ENCODE measurements at regions not wholly inside any gene's neighbourhood (a gene's known extent, or its start where the extent isn't known, plus 50 kb on each side); places are given as distances from the start of the nearest gene placed in this dataset.

DNA sequence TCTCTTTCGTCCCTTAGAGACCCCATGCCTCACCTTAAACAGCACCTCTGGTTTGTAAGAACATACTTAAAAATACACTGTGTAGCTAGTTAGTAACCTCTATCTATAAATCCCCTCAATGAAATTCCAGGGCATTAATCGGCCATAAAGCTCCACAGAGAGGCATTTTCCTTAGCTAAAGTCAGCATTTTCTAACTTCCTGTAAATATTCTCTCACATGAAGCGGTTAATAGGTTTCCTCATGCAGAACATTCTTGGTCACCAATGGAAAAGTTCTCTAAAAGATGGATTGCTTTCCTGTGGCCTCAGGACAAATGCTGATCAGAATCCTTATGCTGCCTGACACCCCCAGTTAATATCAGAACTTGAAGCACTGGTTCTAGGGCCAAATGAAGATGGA is 248.6 kb upstream of the BOD1L1 start:
- no peaks in the 10 kb centered on the region for H3K4me1 Mint-ChIP-seq (ENCODE audit: low read depth)

GRCh38 chr4:13876940-13877339 is 249.4 kb upstream of the BOD1L1 start:
- Mint-ChIP-seq H3K27ac (no peak overlapping the region), H3K4me1 (ENCODE audit: low read depth) (no peaks in the 10 kb centered on the region), H3K27me3 (peaks cover 2% of the 10 kb centered on the region), H3K4me3 (no peak overlapping the region), H3K36me3 (ENCODE audit: low read depth) (no peaks in the 10 kb centered on the region), H3K9me3 (no peaks in the 10 kb centered on the region)
- intact Hi-C loops (cut with micrococcal nuclease): no loop called here

More for the DNA sequence above, 248.6 kb upstream of the BOD1L1 start:
- intact Hi-C loops (cut with micrococcal nuclease): no loop called here
- Mint-ChIP-seq H3K4me3 (no peak overlapping the region), H3K36me3 (ENCODE audit: low read depth) (no peaks in the 10 kb centered on the region), H3K27ac (no peak overlapping the region), H3K27me3 (peaks cover 2% of the 10 kb centered on the region), H3K9me3 (no peaks in the 10 kb centered on the region)

- no peak overlapping the region for H3K27ac Mint-ChIP-seq
- no peaks in the 10 kb centered on the region for H3K9me3 Mint-ChIP-seq
- H3K27me3 Mint-ChIP-seq: peaks cover 2% of the 10 kb centered on the region
- H3K4me1 Mint-ChIP-seq (ENCODE audit: low read depth): no peaks in the 10 kb centered on the region
- H3K36me3 Mint-ChIP-seq (ENCODE audit: low read depth): no peaks in the 10 kb centered on the region
- intact Hi-C loops (cut with micrococcal nuclease): no loop called here
- no peak overlapping the region for H3K4me3 Mint-ChIP-seq
These were observed 250.1 kb upstream of the BOD1L1 start for GRCh38 chr4:13877626-13878025.

DNA sequence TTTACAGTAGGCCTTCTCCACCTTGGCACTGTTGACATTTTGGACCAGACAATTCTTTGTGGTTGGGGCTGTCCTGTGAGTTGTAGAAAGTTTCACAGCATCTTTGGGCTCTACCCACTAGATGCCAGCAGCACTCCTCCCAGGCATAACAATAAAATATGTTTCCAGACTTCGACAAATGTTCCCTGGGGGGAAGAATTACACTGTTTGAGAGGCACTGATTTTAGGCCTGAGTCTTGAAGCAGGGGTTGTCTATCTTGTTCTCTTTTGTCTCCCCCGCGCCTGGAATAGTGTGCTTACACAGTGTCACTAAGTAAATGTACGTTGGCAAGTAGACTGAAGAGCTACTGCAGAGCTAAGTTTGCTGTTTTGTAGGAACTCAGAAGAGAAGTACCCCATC is 254.4 kb upstream of the BOD1L1 start:
- intact Hi-C loops (cut with micrococcal nuclease): no loop called here
- no peaks in the 10 kb centered on the region for H3K36me3 Mint-ChIP-seq (ENCODE audit: low read depth)
- no peak overlapping the region for H3K4me3 Mint-ChIP-seq

GRCh38 chr4:13887010-13887409 is 259.5 kb upstream of the BOD1L1 start:
- intact Hi-C loops (cut with micrococcal nuclease): no loop called here
- Mint-ChIP-seq H3K4me3 (no peak overlapping the region), H3K27me3 (no peaks in the 10 kb centered on the region), H3K4me1 (ENCODE audit: low read depth) (no peaks in the 10 kb centered on the region), H3K36me3 (ENCODE audit: low read depth) (no peaks in the 10 kb centered on the region), H3K27ac (no peak overlapping the region), H3K9me3 (no peaks in the 10 kb centered on the region)

More for the DNA sequence above, 254.4 kb upstream of the BOD1L1 start:
- Mint-ChIP-seq H3K9me3 (no peaks in the 10 kb centered on the region), H3K4me1 (ENCODE audit: low read depth) (no peaks in the 10 kb centered on the region), H3K27ac (no peak overlapping the region), H3K27me3 (peaks cover 2% of the 10 kb centered on the region)

GRCh38 chr4:13888112-13888511 is 260.6 kb upstream of the BOD1L1 start:
- no peaks in the 10 kb centered on the region for H3K27me3 Mint-ChIP-seq
- H3K27ac Mint-ChIP-seq: no peak overlapping the region
- H3K36me3 Mint-ChIP-seq (ENCODE audit: low read depth): no peaks in the 10 kb centered on the region
- no peaks in the 10 kb centered on the region for H3K4me1 Mint-ChIP-seq (ENCODE audit: low read depth)
- intact Hi-C loops (cut with micrococcal nuclease): no loop called here
- no peaks in the 10 kb centered on the region for H3K9me3 Mint-ChIP-seq
- no peak overlapping the region for H3K4me3 Mint-ChIP-seq

DNA sequence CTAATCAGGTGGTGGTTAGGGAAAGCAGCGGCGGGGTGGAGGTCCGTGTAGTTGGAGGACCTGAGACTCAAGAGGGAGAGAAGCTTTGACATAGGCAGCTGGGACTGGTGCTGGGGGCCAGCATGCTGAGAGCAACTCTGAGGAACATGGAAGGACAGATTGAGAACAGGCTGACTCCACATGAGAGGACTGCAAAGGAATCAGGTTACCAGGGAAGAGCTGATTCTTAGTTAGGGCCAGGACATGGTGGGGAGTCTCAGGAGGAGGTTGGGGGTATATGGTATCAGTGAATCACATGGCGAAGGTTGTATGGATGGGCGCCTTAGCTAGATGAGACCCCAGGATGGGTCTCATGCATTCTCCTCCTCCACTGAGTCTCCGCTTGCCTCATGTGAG is 264.0 kb upstream of the BOD1L1 start:
- intact Hi-C loops (cut with micrococcal nuclease): no loop called here
- Mint-ChIP-seq H3K4me1 (ENCODE audit: low read depth) (no peaks in the 10 kb centered on the region), H3K4me3 (no peak overlapping the region), H3K9me3 (no peaks in the 10 kb centered on the region), H3K27ac (no peak overlapping the region), H3K36me3 (ENCODE audit: low read depth) (no peaks in the 10 kb centered on the region), H3K27me3 (no peaks in the 10 kb centered on the region)

DNA sequence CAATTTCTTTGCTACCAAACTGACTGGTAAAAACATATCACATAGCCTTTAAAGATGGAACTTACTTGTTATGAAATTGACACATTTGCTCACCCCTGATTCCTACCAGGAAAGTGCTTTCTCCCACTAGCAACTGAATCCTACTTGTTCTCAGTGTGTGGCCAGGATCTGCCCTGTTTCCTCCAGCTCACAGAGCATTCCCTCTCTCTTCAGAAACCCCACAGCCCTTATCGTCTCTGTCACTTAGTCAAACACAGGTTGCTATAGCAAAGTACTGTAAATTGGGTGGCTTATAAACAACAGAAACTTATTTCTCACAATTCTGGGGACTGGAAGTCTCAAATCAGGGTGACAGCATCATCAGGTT is 265.2 kb upstream of the BOD1L1 start:
- Mint-ChIP-seq H3K27me3 (no peaks in the 10 kb centered on the region), H3K9me3 (no peaks in the 10 kb centered on the region), H3K4me3 (no peak overlapping the region), H3K36me3 (ENCODE audit: low read depth) (no peaks in the 10 kb centered on the region), H3K27ac (no peak overlapping the region), H3K4me1 (ENCODE audit: low read depth) (no peaks in the 10 kb centered on the region)
- intact Hi-C loops (cut with micrococcal nuclease): no loop called here

GRCh38 chr4:13893211-13893610 is 265.7 kb upstream of the BOD1L1 start:
- Mint-ChIP-seq H3K9me3 (no peaks in the 10 kb centered on the region), H3K27ac (no peak overlapping the region), H3K4me1 (ENCODE audit: low read depth) (no peaks in the 10 kb centered on the region), H3K27me3 (no peaks in the 10 kb centered on the region), H3K4me3 (no peak overlapping the region), H3K36me3 (ENCODE audit: low read depth) (no peaks in the 10 kb centered on the region)
- intact Hi-C loops (cut with micrococcal nuclease): no loop called here

GRCh38 chr4:13893987-13894386 is 266.5 kb upstream of the BOD1L1 start:
- Mint-ChIP-seq H3K4me1 (ENCODE audit: low read depth) (no peaks in the 10 kb centered on the region), H3K4me3 (no peak overlapping the region), H3K36me3 (ENCODE audit: low read depth) (no peaks in the 10 kb centered on the region), H3K27ac (no peak overlapping the region), H3K9me3 (no peaks in the 10 kb centered on the region), H3K27me3 (no peaks in the 10 kb centered on the region)
- intact Hi-C loops (cut with micrococcal nuclease): no loop called here

- Mint-ChIP-seq H3K9me3 (no peaks in the 10 kb centered on the region), H3K27me3 (no peaks in the 10 kb centered on the region), H3K4me3 (no peak overlapping the region), H3K4me1 (ENCODE audit: low read depth) (no peaks in the 10 kb centered on the region), H3K36me3 (ENCODE audit: low read depth) (no peaks in the 10 kb centered on the region), H3K27ac (no peak overlapping the region)
- intact Hi-C loops (cut with micrococcal nuclease): no loop called here
These were observed 273.3 kb upstream of the BOD1L1 start for GRCh38 chr4:13900780-13901179.

GRCh38 chr4:13902146-13902545 is 274.6 kb upstream of the BOD1L1 start:
- no peaks in the 10 kb centered on the region for H3K36me3 Mint-ChIP-seq (ENCODE audit: low read depth)
- H3K4me1 Mint-ChIP-seq (ENCODE audit: low read depth): peaks cover 4% of the 10 kb centered on the region
- no peaks in the 10 kb centered on the region for H3K27me3 Mint-ChIP-seq
- H3K9me3 Mint-ChIP-seq: no peaks in the 10 kb centered on the region
- intact Hi-C loops (cut with micrococcal nuclease): no loop called here
- no peak overlapping the region for H3K27ac Mint-ChIP-seq
- H3K4me3 Mint-ChIP-seq: no peak overlapping the region

- H3K4me1 Mint-ChIP-seq (ENCODE audit: low read depth): peaks cover 5% of the 10 kb centered on the region
- no peaks in the 10 kb centered on the region for H3K36me3 Mint-ChIP-seq (ENCODE audit: low read depth)
- no peak overlapping the region for H3K4me3 Mint-ChIP-seq
- intact Hi-C loops (cut with micrococcal nuclease): no loop called here
- H3K27me3 Mint-ChIP-seq: no peaks in the 10 kb centered on the region
- H3K27ac Mint-ChIP-seq: no peak overlapping the region
- no peaks in the 10 kb centered on the region for H3K9me3 Mint-ChIP-seq
These were observed 275.5 kb upstream of the BOD1L1 start for GRCh38 chr4:13903061-13903460.

GRCh38 chr4:13903901-13904300 is 276.4 kb upstream of the BOD1L1 start:
- Mint-ChIP-seq H3K27ac (no peak overlapping the region), H3K9me3 (no peaks in the 10 kb centered on the region), H3K27me3 (no peaks in the 10 kb centered on the region), H3K4me1 (ENCODE audit: low read depth) (peaks cover 5% of the 10 kb centered on the region), H3K4me3 (no peak overlapping the region), H3K36me3 (ENCODE audit: low read depth) (no peaks in the 10 kb centered on the region)
- intact Hi-C loops (cut with micrococcal nuclease): no loop called here

DNA sequence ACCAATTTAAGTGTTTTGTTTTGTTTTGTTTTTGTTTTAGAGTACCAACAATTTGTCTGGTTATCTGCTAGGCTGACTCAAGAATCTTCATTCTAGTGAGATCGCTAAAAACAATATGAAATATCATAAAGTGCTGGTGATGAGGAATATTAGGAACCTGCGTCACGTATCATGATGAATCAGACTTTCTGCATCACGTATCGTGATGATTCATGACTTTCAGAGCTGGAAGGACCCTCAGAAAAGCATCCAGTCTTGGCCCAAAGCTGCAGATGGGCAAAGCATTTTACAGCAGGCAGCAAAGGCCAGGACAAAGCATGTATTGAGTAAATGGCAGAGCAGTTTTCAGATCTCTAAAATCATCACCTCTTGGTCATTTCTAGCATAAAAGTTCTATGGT is 278.0 kb upstream of the BOD1L1 start:
- H3K27me3 Mint-ChIP-seq: no peaks in the 10 kb centered on the region
- H3K9me3 Mint-ChIP-seq: no peaks in the 10 kb centered on the region
- no peak overlapping the region for H3K4me3 Mint-ChIP-seq
- H3K4me1 Mint-ChIP-seq (ENCODE audit: low read depth): peaks cover 5% of the 10 kb centered on the region
- H3K36me3 Mint-ChIP-seq (ENCODE audit: low read depth): no peaks in the 10 kb centered on the region
- no peak overlapping the region for H3K27ac Mint-ChIP-seq
- intact Hi-C loops (cut with micrococcal nuclease): no loop called here

- Mint-ChIP-seq H3K4me1 (ENCODE audit: low read depth) (peaks cover 6% of the 10 kb centered on the region), H3K36me3 (ENCODE audit: low read depth) (no peaks in the 10 kb centered on the region), H3K9me3 (no peaks in the 10 kb centered on the region), H3K27ac (no peak overlapping the region), H3K4me3 (no peak overlapping the region), H3K27me3 (no peaks in the 10 kb centered on the region)
- intact Hi-C loops (cut with micrococcal nuclease): no loop called here
These were observed 279.2 kb upstream of the BOD1L1 start for GRCh38 chr4:13906727-13907126.

Data from dendritic cell treated with granulocyte-macrophage colony-stimulating factor and Interleukin-4, amounts not matched to agents 40 ng/mL and 50 ng/mL, for 4 days (primary cell).